DMS 273 (cell line): ENCODE measurements at regions not wholly inside any gene's neighbourhood (a gene's known extent, or its start where the extent isn't known, plus 50 kb on each side); places are given as distances from the start of the nearest gene placed in this dataset.
"Not testable (repeated sequence)": the region's sequence is repeated elsewhere in the genome, so short reads cannot be mapped to it uniquely, and the experiment has no call there.

Experiments used
- DNase-seq: peaks from one replicate; lab custom pipeline; 2025; ENCODE audit not compliant: unreplicated experiment; lab: John Stamatoyannopoulos, UW

GRCh38 chr9:587527-587926 lies 254.0 kb upstream of the DMRT1 start:
- DNase-seq = no peak

GRCh38 chr9:588981-589380 lies 252.5 kb upstream of the DMRT1 start:
- no peak for DNase-seq

GRCh38 chr9:589723-590122 lies 251.8 kb upstream of the DMRT1 start:
- no peak for DNase-seq

- DNase-seq = no peak
Measured at GRCh38 chr9:591292-591691, 250.2 kb upstream of the DMRT1 start.

GRCh38 chr9:592225-592624 lies 249.3 kb upstream of the DMRT1 start:
- DNase-seq = no peak

GRCh38 chr9:592733-593132 lies 248.8 kb upstream of the DMRT1 start:
- DNase-seq = no peak

GRCh38 chr9:593809-594208 lies 247.7 kb upstream of the DMRT1 start:
- DNase-seq = no peak

- DNase-seq = no peak
Measured at GRCh38 chr9:596703-597102, 244.8 kb upstream of the DMRT1 start.

GRCh38 chr9:600006-600405 lies 241.5 kb upstream of the DMRT1 start:
- DNase-seq = no peak

- DNase-seq = no peak
Measured at GRCh38 chr9:602716-603115, 238.8 kb upstream of the DMRT1 start.

- DNase-seq = no peak
Measured at GRCh38 chr9:603126-603525, 238.4 kb upstream of the DMRT1 start.

- DNase-seq = no peak
Measured at GRCh38 chr9:607417-607816, 234.1 kb upstream of the DMRT1 start.

GRCh38 chr9:613771-614347 lies 227.6 kb upstream of the DMRT1 start:
- peak; percentile 65 for DNase-seq

- no peak for DNase-seq
Measured at GRCh38 chr9:614431-614830, 227.1 kb upstream of the DMRT1 start.

GRCh38 chr9:615756-616155 lies 225.7 kb upstream of the DMRT1 start:
- DNase-seq = peak; percentile 67

- no peak for DNase-seq
Measured at GRCh38 chr9:616694-617093, 224.8 kb upstream of the DMRT1 start.

- no peak for DNase-seq
Measured at GRCh38 chr9:617445-618085, 223.9 kb upstream of the DMRT1 start.

- no peak for DNase-seq
Measured at GRCh38 chr9:618478-618877, 223.0 kb upstream of the DMRT1 start.

- no peak for DNase-seq
Measured at GRCh38 chr9:621201-621855, 220.2 kb upstream of the DMRT1 start.

GRCh38 chr9:624935-625500 lies 216.5 kb upstream of the DMRT1 start:
- DNase-seq = no peak

- no peak for DNase-seq
Measured at GRCh38 chr9:625613-626012, 215.9 kb upstream of the DMRT1 start.

GRCh38 chr9:626114-626513 lies 215.4 kb upstream of the DMRT1 start:
- not testable (repeated sequence) for DNase-seq
